Naive B cell (primary cell): ENCODE measurements at regions not wholly inside any gene's neighbourhood (a gene's known extent, or its start where the extent isn't known, plus 50 kb on each side); places are given as distances from the start of the nearest gene placed in this dataset.
A peak's percentile ranks its signal among the peaks of the same experiment; 100 is the strongest.

Experiments
- ATAC-seq, 2 donors: fragments of 150-1000 bp; cut with Tn5 transposase; 2 replicates each; pipeline ENCODE4 v1.10.0; 2021; ENCODE audit warnings: low read depth in 2 of 2, mild to moderate bottlenecking in 2 of 2, moderate library complexity in 2 of 2
- DNase-seq: peaks from one replicate; pipeline ENCODE4 v3.0.0; 2022
- H3K27ac Mint-ChIP-seq, 6 donors: one replicate each; pipeline ENCODE4 v1.8.0; 2020 to 2022; ENCODE audit warnings: mild to moderate bottlenecking in 6 of 6, mixed read lengths in 6 of 6, moderate library complexity in 5 of 6, inconsistent platforms in 2 of 6
- H3K27me3 Mint-ChIP-seq, 3 donors: one replicate each; pipeline ENCODE4 v1.8.0; 2021 to 2022; ENCODE audit warnings: mixed read lengths in 3 of 3, mild to moderate bottlenecking in 1 of 3
- H3K36me3 Mint-ChIP-seq, 2 donors: one replicate each; pipeline ENCODE4 v1.8.0; 2020 to 2022; ENCODE audit warnings: mixed read lengths in 2 of 2, inconsistent platforms in 1 of 2, mild to moderate bottlenecking in 1 of 2
- H3K4me1 Mint-ChIP-seq, 3 donors: one replicate each; pipeline ENCODE4 v1.8.0; 2020 to 2022; ENCODE audit warnings: mixed read lengths in 3 of 3, inconsistent platforms in 1 of 3, mild to moderate bottlenecking in 1 of 3, moderate library complexity in 1 of 3
- H3K4me3 Mint-ChIP-seq, 8 donors: one replicate each; pipeline ENCODE4 v1.8.0; 2020 to 2022; ENCODE audit warnings: mild to moderate bottlenecking in 8 of 8, mixed read lengths in 8 of 8, moderate library complexity in 8 of 8, inconsistent platforms in 2 of 8
- H3K9me3 Mint-ChIP-seq, 7 donors: one replicate each; pipeline ENCODE4 v1.8.0; 2020 to 2022; ENCODE audit warnings: mixed read lengths in 7 of 7, mild to moderate bottlenecking in 5 of 7, inconsistent platforms in 2 of 7, moderate library complexity in 1 of 7

DNA sequence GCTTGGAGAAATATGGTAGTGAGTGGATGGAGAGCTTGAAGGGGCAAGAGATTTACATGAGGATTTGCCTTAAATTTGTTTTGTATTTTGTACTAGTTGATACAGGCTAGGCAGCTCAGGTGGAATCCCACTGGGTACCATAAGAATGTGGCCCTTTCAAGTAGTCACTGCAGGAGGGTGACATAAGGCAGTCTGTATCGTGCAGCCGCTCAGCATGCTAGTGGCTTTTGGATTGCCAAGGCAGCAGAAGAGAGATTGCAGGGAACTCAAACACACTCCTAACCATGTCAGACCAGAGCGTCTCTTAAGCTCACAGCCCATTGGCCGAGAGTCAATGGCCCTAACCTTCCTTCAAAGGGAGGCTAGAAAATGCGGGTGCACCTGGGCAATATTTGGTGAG, 420.0 kb downstream of the ADGRL2 start:
- H3K36me3 Mint-ChIP-seq = no peaks in the 10 kb centered on the region
- H3K4me1 Mint-ChIP-seq = no peaks in the 10 kb centered on the region
- DNase-seq = no peak
- H3K9me3 Mint-ChIP-seq = peaks cover 0 to 1% (median 0%) of the 10 kb centered on the region in 7 donors
- ATAC-seq = no peak
- H3K27me3 Mint-ChIP-seq = no peaks in the 10 kb centered on the region
- H3K27ac Mint-ChIP-seq = no peak overlapping the region
- no peak overlapping the region for H3K4me3 Mint-ChIP-seq

DNA sequence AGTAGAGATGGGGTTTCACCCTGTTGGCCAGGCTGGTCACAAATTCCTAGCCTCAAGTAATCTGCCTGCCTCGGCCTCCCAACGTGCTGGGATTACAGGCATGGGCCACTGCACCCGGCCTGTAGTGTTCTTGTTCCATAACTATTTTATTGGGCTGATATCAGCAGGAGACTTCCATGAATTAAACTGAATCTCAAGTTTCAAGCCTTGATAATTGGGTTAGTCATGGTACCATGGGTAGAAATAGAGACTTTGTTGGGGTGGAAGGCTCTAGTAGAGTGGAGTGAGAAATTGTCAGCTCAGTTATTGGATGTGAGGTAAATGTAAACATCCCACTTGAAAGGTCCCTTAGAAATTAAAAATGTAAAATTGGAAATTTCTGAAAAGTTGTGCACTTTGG, 419.1 kb downstream of the ADGRL2 start:
- no peaks in the 10 kb centered on the region for H3K27me3 Mint-ChIP-seq
- no peak for DNase-seq

DNA sequence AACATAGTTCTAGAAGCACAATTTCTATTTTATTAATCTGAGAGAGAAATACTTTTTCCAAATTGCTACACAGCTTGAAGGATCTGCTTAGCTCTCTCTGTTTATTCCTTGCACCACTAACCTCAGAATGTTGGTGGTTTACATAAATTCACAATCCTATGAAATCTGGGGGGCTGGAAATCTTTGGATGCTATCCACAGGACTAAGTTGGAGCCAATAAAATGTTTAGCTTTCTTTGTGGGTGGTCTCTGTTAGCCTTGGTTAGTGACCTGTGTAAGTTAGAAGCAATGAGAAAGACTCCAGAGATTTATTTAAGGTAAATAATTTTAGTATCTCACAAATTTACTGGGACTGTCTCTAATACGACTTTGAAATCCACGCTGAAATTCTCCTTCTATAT, 418.1 kb downstream of the ADGRL2 start:
- H3K27ac Mint-ChIP-seq = no peak overlapping the region
- no peaks in the 10 kb centered on the region for H3K4me1 Mint-ChIP-seq
- ATAC-seq (no peak), DNase-seq (no peak)
- no peak overlapping the region for H3K4me3 Mint-ChIP-seq
- H3K36me3 Mint-ChIP-seq = no peaks in the 10 kb centered on the region
- no peaks in the 10 kb centered on the region for H3K27me3 Mint-ChIP-seq
- H3K9me3 Mint-ChIP-seq = peaks cover 0 to 3% (median 0%) of the 10 kb centered on the region in 7 donors

More for the DNA sequence above, 419.1 kb downstream of the ADGRL2 start:
- Mint-ChIP-seq H3K9me3 (peaks cover 0 to 3% (median 0%) of the 10 kb centered on the region in 7 donors), H3K4me3 (peak overlapping the region in 1 of 8 donors; percentile 4), H3K36me3 (no peaks in the 10 kb centered on the region), H3K4me1 (no peaks in the 10 kb centered on the region), H3K27ac (no peak overlapping the region)
- ATAC-seq = no peak

DNA sequence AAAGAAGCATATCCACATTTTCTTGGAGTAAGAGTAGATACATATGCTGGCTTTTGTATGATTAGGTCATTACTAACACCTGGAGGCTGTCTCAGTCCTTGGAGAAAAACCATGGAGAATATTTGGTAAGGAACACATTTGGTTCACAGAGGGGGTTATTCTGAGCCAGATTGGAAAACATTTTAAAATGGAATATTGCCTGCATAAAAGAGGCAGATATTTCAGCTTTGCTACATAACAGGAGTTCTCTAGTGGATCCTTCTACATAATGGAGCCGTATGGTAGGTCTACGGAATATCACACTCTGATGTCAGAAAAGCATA, 415.1 kb downstream of the ADGRL2 start:
- peaks cover 0 to 3% (median 0%) of the 10 kb centered on the region in 7 donors for H3K9me3 Mint-ChIP-seq

DNA sequence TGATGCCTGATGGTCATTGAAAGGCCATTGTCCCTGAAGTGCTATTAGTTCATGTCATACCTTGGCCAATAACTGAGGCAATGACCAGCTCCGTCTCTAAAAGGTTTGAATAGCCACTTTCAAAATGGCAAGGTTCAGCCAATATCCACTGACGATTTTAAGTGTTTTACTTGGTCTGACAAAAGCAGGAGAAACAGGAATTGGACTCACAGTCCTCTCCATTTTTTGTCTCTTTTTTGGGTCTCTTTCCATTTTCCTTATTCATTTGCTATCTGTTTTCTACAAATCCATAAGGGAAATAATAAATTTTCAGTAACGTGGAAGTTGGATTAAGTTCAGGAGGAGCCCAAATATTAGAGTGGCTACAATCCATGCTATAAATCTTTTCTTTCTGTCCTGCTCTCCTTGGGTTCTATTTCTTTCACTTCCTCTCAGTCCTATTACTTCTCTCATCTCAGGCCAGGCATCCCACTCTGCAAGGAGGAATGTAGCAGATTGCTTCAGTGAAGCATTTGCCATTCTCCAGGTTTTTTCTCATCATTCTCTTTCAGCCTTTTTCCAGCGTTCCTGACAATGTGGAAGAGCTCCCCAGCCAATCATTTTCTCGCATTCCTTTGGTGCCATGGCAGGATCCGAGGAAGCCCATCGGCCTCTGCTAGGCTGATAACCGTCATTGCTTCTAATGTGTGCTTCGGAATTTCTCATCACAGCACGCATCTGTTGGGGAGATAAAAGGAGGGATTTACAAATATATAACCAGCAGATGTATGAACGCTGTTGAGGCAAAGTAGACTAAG, 414.5 kb downstream of the ADGRL2 start:
- ATAC-seq (no peak), DNase-seq (no peak)
- no peaks in the 10 kb centered on the region for H3K36me3 Mint-ChIP-seq
- H3K9me3 Mint-ChIP-seq = peaks cover 0 to 3% (median 0%) of the 10 kb centered on the region in 7 donors
- no peak overlapping the region for H3K4me3 Mint-ChIP-seq
- H3K4me1 Mint-ChIP-seq = no peaks in the 10 kb centered on the region
- H3K27me3 Mint-ChIP-seq = no peaks in the 10 kb centered on the region
- H3K27ac Mint-ChIP-seq = no peak overlapping the region

More for the DNA sequence above, 415.1 kb downstream of the ADGRL2 start:
- Mint-ChIP-seq H3K36me3 (no peaks in the 10 kb centered on the region), H3K27me3 (no peaks in the 10 kb centered on the region), H3K4me1 (no peaks in the 10 kb centered on the region), H3K4me3 (no peak overlapping the region), H3K27ac (no peak overlapping the region)
- DNase-seq = no peak
- no peak for ATAC-seq

DNA sequence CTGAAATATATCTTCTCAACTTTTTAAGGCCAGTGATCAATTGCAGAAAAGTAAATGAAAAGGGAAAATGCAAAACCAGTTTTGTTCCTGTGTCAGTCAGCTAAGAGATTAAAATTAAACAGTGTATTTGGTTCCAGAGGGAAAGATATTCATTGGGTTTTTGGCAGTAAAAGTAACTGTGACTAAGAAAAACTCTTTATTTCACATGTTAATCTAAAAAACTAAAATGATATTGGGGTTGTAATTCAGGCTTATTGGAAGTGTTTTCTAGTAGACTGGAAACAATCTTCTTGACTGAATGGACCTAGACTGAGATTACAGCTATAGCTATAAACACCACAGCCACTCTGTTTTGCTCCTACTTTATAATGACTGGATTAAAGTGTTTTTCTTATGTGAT, 413.9 kb downstream of the ADGRL2 start:
- no peak for ATAC-seq
- no peak for DNase-seq
- peaks cover 0 to 3% (median 0%) of the 10 kb centered on the region in 7 donors for H3K9me3 Mint-ChIP-seq
- H3K27ac Mint-ChIP-seq = no peak overlapping the region
- H3K36me3 Mint-ChIP-seq = no peaks in the 10 kb centered on the region
- no peak overlapping the region for H3K4me3 Mint-ChIP-seq
- H3K27me3 Mint-ChIP-seq = no peaks in the 10 kb centered on the region
- H3K4me1 Mint-ChIP-seq = no peaks in the 10 kb centered on the region

DNA sequence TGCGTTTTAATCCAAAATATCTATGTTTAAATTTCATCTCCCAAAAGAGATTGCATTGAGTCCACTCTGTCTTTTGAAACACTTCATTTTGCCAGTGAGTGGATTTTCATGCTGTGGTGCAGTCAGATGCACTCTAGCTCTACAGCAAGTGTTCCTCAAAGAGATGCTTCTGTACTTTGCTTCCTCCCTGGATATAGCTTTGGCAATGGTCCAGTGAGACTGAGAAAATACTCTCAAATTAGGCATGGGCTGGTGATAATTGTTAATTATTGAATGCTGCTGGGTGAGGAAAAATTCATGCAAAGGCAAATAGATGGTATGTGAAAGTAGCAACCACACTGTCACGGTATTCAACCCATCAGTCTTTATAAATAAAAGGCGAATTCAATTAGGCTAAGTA, 396.9 kb downstream of the ADGRL2 start:
- Mint-ChIP-seq H3K4me1 (no peaks in the 10 kb centered on the region), H3K27ac (no peak overlapping the region), H3K27me3 (no peaks in the 10 kb centered on the region), H3K4me3 (no peak overlapping the region), H3K36me3 (no peaks in the 10 kb centered on the region), H3K9me3 (peaks cover 0 to 1% (median 0%) of the 10 kb centered on the region in 7 donors)
- ATAC-seq (no peak), DNase-seq (no peak)

DNA sequence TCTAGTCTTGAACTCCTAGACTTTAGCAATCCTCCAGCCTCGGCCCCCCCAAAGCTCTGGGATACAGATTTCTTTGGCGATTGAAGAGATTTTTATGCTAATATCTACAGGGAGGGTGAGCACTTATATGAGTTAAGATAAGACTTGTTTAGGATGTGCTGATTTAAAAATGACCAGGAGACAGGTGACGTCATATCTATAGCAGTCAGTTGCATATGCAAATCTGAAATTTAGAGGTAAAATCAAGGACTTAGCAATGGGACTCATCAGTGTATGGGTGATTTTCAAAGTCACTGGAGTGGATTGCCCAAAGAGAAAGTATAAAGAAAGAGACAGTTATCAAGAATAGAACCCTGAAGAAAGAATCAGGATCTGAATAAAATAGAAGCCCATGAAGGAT, 394.5 kb downstream of the ADGRL2 start:
- Mint-ChIP-seq H3K36me3 (no peaks in the 10 kb centered on the region), H3K9me3 (peaks cover 0 to 1% (median 0%) of the 10 kb centered on the region in 7 donors), H3K4me3 (no peak overlapping the region), H3K27ac (no peak overlapping the region), H3K27me3 (no peaks in the 10 kb centered on the region), H3K4me1 (no peaks in the 10 kb centered on the region)
- no peak for ATAC-seq
- no peak for DNase-seq

DNA sequence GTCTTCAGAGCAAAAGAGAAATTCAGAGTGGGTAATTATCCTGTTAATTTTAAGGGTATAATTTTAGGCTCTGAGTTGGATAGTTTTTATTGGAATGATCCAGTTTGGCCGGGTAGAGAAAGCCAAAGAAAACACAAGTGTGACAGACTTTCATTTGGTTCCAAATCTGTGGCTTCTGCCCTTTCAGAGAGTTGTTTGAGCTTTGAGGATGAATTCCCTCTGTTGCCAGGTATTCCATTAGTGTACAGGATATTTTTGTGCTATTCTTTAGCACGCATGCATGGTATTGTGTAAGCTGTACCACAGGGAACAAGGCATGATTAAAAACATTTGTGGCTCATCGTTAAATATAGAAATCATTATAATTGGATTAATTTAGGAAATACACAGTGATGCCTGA, 384.4 kb downstream of the ADGRL2 start:
- no peak overlapping the region for H3K27ac Mint-ChIP-seq
- no peaks in the 10 kb centered on the region for H3K4me1 Mint-ChIP-seq
- H3K9me3 Mint-ChIP-seq = peaks cover 0 to 2% (median 0%) of the 10 kb centered on the region in 7 donors
- H3K4me3 Mint-ChIP-seq = no peak overlapping the region
- DNase-seq = no peak
- H3K27me3 Mint-ChIP-seq = no peaks in the 10 kb centered on the region
- no peak for ATAC-seq
- no peaks in the 10 kb centered on the region for H3K36me3 Mint-ChIP-seq

DNA sequence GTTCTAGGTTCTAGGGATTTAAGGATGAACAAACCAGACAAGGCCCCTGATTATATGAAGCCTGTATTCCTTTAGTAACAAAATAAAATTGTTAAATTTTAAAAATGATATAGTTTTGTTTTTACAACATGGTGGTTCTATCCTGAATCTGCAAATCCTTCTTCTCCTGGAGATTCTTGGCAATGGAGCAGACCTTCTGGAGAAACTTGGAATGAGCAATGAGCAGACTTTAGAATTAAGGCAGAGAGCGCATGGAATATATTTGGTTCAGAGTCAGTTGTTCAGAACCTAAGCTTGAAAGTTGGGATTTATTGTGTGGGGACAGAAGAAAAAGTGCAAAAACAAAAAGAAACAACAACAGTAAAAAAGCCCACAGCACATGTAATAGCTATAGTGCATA, 381.1 kb downstream of the ADGRL2 start:
- Mint-ChIP-seq H3K27me3 (no peaks in the 10 kb centered on the region), H3K4me1 (no peaks in the 10 kb centered on the region), H3K27ac (no peak overlapping the region), H3K4me3 (no peak overlapping the region), H3K36me3 (no peaks in the 10 kb centered on the region), H3K9me3 (peaks cover 0 to 2% (median 0%) of the 10 kb centered on the region in 7 donors)
- DNase-seq = no peak
- no peak for ATAC-seq

DNA sequence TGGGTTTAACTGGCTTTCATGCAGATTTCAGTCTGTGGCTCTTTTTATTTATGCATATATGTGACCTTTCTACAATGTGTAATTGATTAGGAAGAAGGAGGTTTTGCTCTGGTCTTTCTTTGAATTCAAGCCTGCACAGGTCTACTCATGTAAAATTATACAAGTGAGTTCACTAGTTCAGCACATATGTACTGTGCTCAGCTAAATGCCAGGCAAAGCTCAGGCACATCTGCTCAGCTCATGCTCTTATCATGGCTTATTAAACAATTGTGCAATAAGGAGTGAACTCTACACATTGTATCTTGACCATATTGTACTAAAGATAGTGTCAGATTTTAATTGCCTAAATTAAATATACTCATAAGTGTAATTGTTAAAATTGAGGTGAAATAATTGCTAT, 378.4 kb downstream of the ADGRL2 start:
- ATAC-seq (no peak), DNase-seq (no peak)
- Mint-ChIP-seq H3K27ac (no peak overlapping the region), H3K36me3 (no peaks in the 10 kb centered on the region), H3K4me1 (no peaks in the 10 kb centered on the region), H3K27me3 (no peaks in the 10 kb centered on the region), H3K9me3 (no peaks in the 10 kb centered on the region), H3K4me3 (no peak overlapping the region)

DNA sequence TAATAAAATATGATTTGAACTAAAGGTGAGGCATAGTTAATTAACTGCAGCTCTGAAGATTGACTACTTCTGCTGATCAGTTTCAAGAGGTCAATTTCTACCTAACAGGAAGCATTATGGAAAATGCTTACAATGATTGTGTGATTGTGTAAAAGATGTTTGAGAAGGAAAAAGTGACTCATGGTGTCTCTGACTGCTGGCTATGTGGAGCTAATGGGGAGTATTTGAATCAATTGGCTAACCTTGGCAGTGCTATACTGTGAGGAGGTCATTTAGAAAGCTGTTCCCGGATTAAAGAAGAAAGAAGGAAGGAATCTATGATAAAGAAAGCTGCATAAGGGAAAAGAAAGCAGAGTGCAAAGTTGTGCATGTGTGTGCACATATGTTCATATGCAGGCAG, 376.5 kb downstream of the ADGRL2 start:
- Mint-ChIP-seq H3K4me3 (no peak overlapping the region), H3K27me3 (no peaks in the 10 kb centered on the region), H3K27ac (no peak overlapping the region), H3K4me1 (no peaks in the 10 kb centered on the region), H3K36me3 (no peaks in the 10 kb centered on the region), H3K9me3 (peaks cover 0 to 4% (median 0%) of the 10 kb centered on the region in 7 donors)
- no peak for DNase-seq
- no peak for ATAC-seq

DNA sequence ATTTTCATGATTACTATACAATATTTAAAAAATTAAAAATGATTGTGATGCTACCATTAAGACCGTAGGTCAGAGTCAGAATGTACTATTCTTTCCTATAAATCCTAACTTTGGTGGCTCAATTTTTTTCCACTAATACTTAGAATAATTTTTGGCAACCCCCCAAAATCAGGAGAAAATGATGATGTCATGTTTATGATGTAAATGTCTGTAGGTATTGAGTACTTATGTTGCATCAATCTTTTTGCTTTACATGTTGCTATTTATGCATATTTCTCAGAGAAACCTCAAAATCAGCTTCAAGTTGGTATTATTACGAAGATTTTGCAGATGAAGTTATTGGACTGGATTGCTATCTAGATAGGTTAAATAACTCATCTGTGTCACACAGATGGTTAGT, 371.2 kb downstream of the ADGRL2 start:
- DNase-seq = no peak
- Mint-ChIP-seq H3K4me1 (no peaks in the 10 kb centered on the region), H3K4me3 (no peak overlapping the region), H3K27ac (no peak overlapping the region), H3K27me3 (no peaks in the 10 kb centered on the region), H3K9me3 (peaks cover 0 to 4% (median 0%) of the 10 kb centered on the region in 7 donors), H3K36me3 (no peaks in the 10 kb centered on the region)
- no peak for ATAC-seq

DNA sequence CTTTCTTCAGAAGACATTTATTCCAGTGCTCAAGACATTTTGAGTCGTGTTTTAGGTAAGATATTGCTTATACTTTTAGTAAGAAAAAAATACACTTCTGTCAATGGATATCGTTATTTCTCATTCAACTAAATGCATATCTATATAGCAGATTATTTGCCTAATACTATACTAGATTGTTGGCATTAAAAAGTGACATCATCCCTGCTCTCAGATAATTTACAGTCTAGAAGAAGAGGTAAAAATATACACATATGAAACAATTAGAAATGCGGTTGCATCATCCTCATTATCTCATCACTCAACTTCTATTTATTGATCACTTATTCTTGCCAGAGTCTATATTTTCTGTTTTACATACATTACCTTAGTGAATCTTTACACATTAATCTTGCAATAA, 367.7 kb downstream of the ADGRL2 start:
- Mint-ChIP-seq H3K36me3 (no peaks in the 10 kb centered on the region), H3K9me3 (peaks cover 0 to under 1% (median 0%) of the 10 kb centered on the region in 7 donors), H3K4me1 (no peaks in the 10 kb centered on the region), H3K27me3 (no peaks in the 10 kb centered on the region), H3K4me3 (no peak overlapping the region), H3K27ac (no peak overlapping the region)
- no peak for ATAC-seq
- DNase-seq = no peak

DNA sequence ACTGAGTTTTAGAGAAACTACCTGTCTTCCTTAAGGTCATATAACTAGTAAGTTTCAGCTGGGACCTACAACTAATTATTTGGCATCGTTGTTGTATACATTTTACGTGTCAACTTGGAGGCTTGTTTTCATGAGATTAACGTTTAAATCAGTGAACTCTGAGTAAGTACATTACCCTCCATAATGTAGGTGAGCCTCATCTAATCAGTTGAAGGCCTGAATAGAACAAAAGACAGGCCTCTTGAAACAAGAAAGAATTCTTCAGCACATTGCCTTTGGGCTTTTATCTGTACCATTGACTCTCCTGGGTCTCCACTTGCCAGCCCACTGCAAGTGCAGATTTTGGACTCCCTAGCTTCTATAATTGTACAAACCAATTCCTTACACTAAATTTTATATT, 364.6 kb downstream of the ADGRL2 start:
- DNase-seq (no peak), ATAC-seq (no peak)
- Mint-ChIP-seq H3K27ac (no peak overlapping the region), H3K36me3 (no peaks in the 10 kb centered on the region), H3K4me3 (no peak overlapping the region), H3K27me3 (no peaks in the 10 kb centered on the region), H3K4me1 (peaks cover 4 to 9% (median 4%) of the 10 kb centered on the region in 3 donors), H3K9me3 (no peaks in the 10 kb centered on the region)
